Common myeloid progenitor, CD34-positive (primary cell): ENCODE measurements at regions not wholly inside any gene's neighbourhood (a gene's known extent, or its start where the extent isn't known, plus 50 kb on each side); places are given as distances from the start of the nearest gene placed in this dataset.

Experiments
- CTCF ChIA-PET: fragments of 350-600 bp; sonication (Branson Sonifier 250); formaldehyde crosslinking; loops from one replicate; lab custom pipeline; 2021; ENCODE audit warnings: antibody characterized with exemption; lab: Charles Lee
- POLR2A ChIA-PET: fragments of 350-600 bp; sonication (Branson Sonifier 250); formaldehyde crosslinking; loops from one replicate; lab custom pipeline; 2021; ENCODE audit warnings: antibody characterized with exemption; lab: Charles Lee
- DNase-seq, 3 donors: peaks; one replicate each; pipeline versions ENCODE4 v3.0.0 to v3.0.0-alpha.2; 2013
- H3K27ac ChIP-seq, 2 experiments: 1 replicate in 1 of 2; 2 replicates in 1 of 2; pipeline ENCODE4 v1.7.0; 2013; ENCODE audit warnings: inconsistent platforms in 2 of 2, low read length in 2 of 2, mild to moderate bottlenecking in 2 of 2, low read depth in 1 of 2, moderate library complexity in 1 of 2; ENCODE audit not compliant: severe bottlenecking in 2 of 2, insufficient read depth in 1 of 2, poor library complexity in 1 of 2
- H3K27me3 ChIP-seq, 5 experiments: replicated peaks in 2 of 5; 1 replicate in 3 of 5; 2 replicates in 2 of 5; pipeline versions ENCODE4 v1.6.1 to v1.7.0; 2013; ENCODE audit warnings: low read length in 4 of 5, mild to moderate bottlenecking in 2 of 5, moderate library complexity in 2 of 5, inconsistent platforms in 1 of 5; ENCODE audit not compliant: insufficient read depth in 5 of 5, control insufficient read depth in 4 of 5
- H3K36me3 ChIP-seq, 4 experiments: 1 replicate in 2 of 4; 2 replicates in 2 of 4; pipeline versions ENCODE4 v1.6.1 to v1.7.0; 2013; ENCODE audit warnings: low read length in 3 of 4, control low read depth in 1 of 4, mild to moderate bottlenecking in 1 of 4; ENCODE audit not compliant: control insufficient read depth in 4 of 4, insufficient read depth in 4 of 4
- H3K4me1 ChIP-seq, 4 experiments: 1 replicate in 3 of 4; 2 replicates in 1 of 4; pipeline versions ENCODE4 v1.6.1 to v1.7.1; 2013; ENCODE audit warnings: low read length in 3 of 4, mild to moderate bottlenecking in 3 of 4, control low read depth in 1 of 4, inconsistent platforms in 1 of 4, moderate library complexity in 1 of 4; ENCODE audit not compliant: control insufficient read depth in 4 of 4, insufficient read depth in 4 of 4; ENCODE audit errors: control extremely low read depth in 1 of 4
- H3K4me3 ChIP-seq, 7 experiments: 1 replicate in 4 of 7; 2 replicates in 3 of 7; pipeline versions ENCODE4 v1.5.1 to v1.7.0; 2013; ENCODE audit warnings: mild to moderate bottlenecking in 7 of 7, low read length in 6 of 7, moderate library complexity in 6 of 7, inconsistent platforms in 2 of 7, low read depth in 2 of 7, control low read depth in 1 of 7; ENCODE audit not compliant: insufficient read depth in 4 of 7, control insufficient read depth in 1 of 7; ENCODE audit errors: extremely low read depth in 1 of 7
- H3K9me3 ChIP-seq, 5 experiments: 1 replicate in 4 of 5; 2 replicates in 1 of 5; pipeline versions ENCODE4 v1.6.1 to v1.7.1; 2013; ENCODE audit warnings: low read length in 4 of 5, mild to moderate bottlenecking in 2 of 5, inconsistent platforms in 1 of 5, low read depth in 1 of 5, moderate library complexity in 1 of 5; ENCODE audit not compliant: control insufficient read depth in 4 of 5, insufficient read depth in 2 of 5; ENCODE audit errors: control extremely low read depth in 1 of 5
- WGBS: methylation state at CpG from one replicate; pipeline ENCODE4 v1.1.5; 2013; ENCODE audit not compliant: insufficient coverage; 5-methylcytosine and 5-hydroxymethylcytosine counted together

GRCh38 chr4:22336822-22337221 lies 179.0 kb downstream of the ADGRA3 start:
- ChIA-PET POLR2A (interaction anchor here (0.6 kb wide), 1 partner anchor 776 kb away, joined by 4 read pairs; no protein-coding TSS in a partner anchor), CTCF (no interaction called here)
- DNase-seq, result no peak
- H3K36me3 ChIP-seq, result no peaks in the 10 kb centered on the region
- no peaks in the 10 kb centered on the region for H3K27me3 ChIP-seq
- H3K9me3 ChIP-seq, result no peaks in the 10 kb centered on the region
- no peaks in the 10 kb centered on the region for H3K4me1 ChIP-seq
- no peak overlapping the region for H3K4me3 ChIP-seq
- WGBS, result 96% methylated on average over 4 of the region's 6 CpGs
- H3K27ac ChIP-seq, result no peak overlapping the region

GRCh38 chr4:22334155-22334554 lies 181.7 kb downstream of the ADGRA3 start:
- Histone ChIP-seq H3K36me3 (no peaks in the 10 kb centered on the region), H3K4me3 (no peak overlapping the region), H3K9me3 (no peaks in the 10 kb centered on the region), H3K27ac (no peak overlapping the region), H3K4me1 (no peaks in the 10 kb centered on the region), H3K27me3 (no peaks in the 10 kb centered on the region)
- CTCF ChIA-PET, result no interaction called here
- no CpG with 5 or more reads among the region's 2 CpGs for WGBS
- DNase-seq, result no peak
- POLR2A ChIA-PET, result no interaction called here

GRCh38 chr4:22324422-22324821 lies 191.4 kb downstream of the ADGRA3 start:
- POLR2A ChIA-PET, result no interaction called here
- CTCF ChIA-PET, result no interaction called here
- no peaks in the 10 kb centered on the region for H3K27me3 ChIP-seq
- H3K27ac ChIP-seq, result no peak overlapping the region
- WGBS, result 100% methylated on average over 1 of the region's 1 CpG
- no peaks in the 10 kb centered on the region for H3K36me3 ChIP-seq
- H3K9me3 ChIP-seq, result no peaks in the 10 kb centered on the region
- no peak for DNase-seq
- H3K4me3 ChIP-seq, result no peak overlapping the region
- H3K4me1 ChIP-seq, result no peaks in the 10 kb centered on the region

GRCh38 chr4:22323691-22324090 lies 192.2 kb downstream of the ADGRA3 start:
- no peaks in the 10 kb centered on the region for H3K27me3 ChIP-seq
- POLR2A ChIA-PET, result no interaction called here
- CTCF ChIA-PET, result no interaction called here
- no peak overlapping the region for H3K27ac ChIP-seq
- H3K4me1 ChIP-seq, result no peaks in the 10 kb centered on the region
- H3K4me3 ChIP-seq, result no peak overlapping the region
- no CpG with 5 or more reads among the region's 2 CpGs for WGBS
- no peak for DNase-seq
- no peaks in the 10 kb centered on the region for H3K36me3 ChIP-seq
- H3K9me3 ChIP-seq, result no peaks in the 10 kb centered on the region

- no peak overlapping the region for H3K27ac ChIP-seq
- no peak overlapping the region for H3K4me3 ChIP-seq
- no peaks in the 10 kb centered on the region for H3K27me3 ChIP-seq
- H3K4me1 ChIP-seq, result no peaks in the 10 kb centered on the region
- peak in 1 of 3 donors; percentile 1 for DNase-seq
- no peaks in the 10 kb centered on the region for H3K36me3 ChIP-seq
- WGBS, result no CpG with 5 or more reads among the region's 1 CpG
- CTCF ChIA-PET, result no interaction called here
- POLR2A ChIA-PET, result no interaction called here
- no peaks in the 10 kb centered on the region for H3K9me3 ChIP-seq
Observed at GRCh38 chr4:22322996-22323395, 192.9 kb downstream of the ADGRA3 start.

- H3K36me3 ChIP-seq, result no peaks in the 10 kb centered on the region
- POLR2A ChIA-PET, result no interaction called here
- no peak overlapping the region for H3K27ac ChIP-seq
- CTCF ChIA-PET, result no interaction called here
- peak; percentile 45 to 93 (median 86) for DNase-seq
- H3K4me1 ChIP-seq, result no peaks in the 10 kb centered on the region
- H3K4me3 ChIP-seq, result no peak overlapping the region
- WGBS, result 6% methylated on average over 1 of the region's 2 CpGs
- peaks cover 0 to 2% (median 0%) of the 10 kb centered on the region in 5 experiments for H3K27me3 ChIP-seq
- H3K9me3 ChIP-seq, result no peaks in the 10 kb centered on the region
Observed at GRCh38 chr4:22315628-22316027, 200.2 kb downstream of the ADGRA3 start.

GRCh38 chr4:22313976-22314375 lies 201.9 kb downstream of the ADGRA3 start:
- no peak overlapping the region for H3K27ac ChIP-seq
- POLR2A ChIA-PET, result no interaction called here

More at GRCh38 chr4:22313976-22314375, 201.9 kb downstream of the ADGRA3 start:
- H3K27me3 ChIP-seq, result peaks cover 0 to 2% (median 0%) of the 10 kb centered on the region in 5 experiments
- no peaks in the 10 kb centered on the region for H3K4me1 ChIP-seq
- no peaks in the 10 kb centered on the region for H3K36me3 ChIP-seq
- H3K4me3 ChIP-seq, result no peak overlapping the region
- no peak for DNase-seq
- CTCF ChIA-PET, result no interaction called here
- H3K9me3 ChIP-seq, result no peaks in the 10 kb centered on the region
